ENCODE measurements at regions not wholly inside any gene's neighbourhood (a gene's known extent, or its start where the extent isn't known, plus 50 kb on each side); places are given as distances from the start of the nearest gene placed in this dataset.

DNA sequence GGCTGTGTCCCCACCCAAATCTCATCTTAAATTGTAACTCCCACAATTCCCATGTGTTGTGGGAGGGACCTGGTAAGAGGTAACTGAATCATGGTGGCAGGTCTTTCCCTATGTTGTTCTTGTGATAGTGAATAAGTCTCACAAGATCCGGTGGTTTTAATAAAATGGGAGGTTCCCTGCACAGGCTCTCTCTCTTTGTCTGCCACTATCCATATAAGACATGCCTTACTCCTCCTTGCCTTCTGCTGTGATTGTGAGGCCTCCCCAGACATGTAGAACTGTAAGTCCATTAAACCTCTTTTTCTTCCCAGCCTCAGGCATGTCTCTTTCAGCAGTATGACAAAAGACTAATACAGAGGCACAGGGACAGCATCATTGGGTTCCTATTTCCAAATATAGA lies 381.2 kb downstream of the SFMBT2 start:
- TF ChIP-seq, protein P1, sequence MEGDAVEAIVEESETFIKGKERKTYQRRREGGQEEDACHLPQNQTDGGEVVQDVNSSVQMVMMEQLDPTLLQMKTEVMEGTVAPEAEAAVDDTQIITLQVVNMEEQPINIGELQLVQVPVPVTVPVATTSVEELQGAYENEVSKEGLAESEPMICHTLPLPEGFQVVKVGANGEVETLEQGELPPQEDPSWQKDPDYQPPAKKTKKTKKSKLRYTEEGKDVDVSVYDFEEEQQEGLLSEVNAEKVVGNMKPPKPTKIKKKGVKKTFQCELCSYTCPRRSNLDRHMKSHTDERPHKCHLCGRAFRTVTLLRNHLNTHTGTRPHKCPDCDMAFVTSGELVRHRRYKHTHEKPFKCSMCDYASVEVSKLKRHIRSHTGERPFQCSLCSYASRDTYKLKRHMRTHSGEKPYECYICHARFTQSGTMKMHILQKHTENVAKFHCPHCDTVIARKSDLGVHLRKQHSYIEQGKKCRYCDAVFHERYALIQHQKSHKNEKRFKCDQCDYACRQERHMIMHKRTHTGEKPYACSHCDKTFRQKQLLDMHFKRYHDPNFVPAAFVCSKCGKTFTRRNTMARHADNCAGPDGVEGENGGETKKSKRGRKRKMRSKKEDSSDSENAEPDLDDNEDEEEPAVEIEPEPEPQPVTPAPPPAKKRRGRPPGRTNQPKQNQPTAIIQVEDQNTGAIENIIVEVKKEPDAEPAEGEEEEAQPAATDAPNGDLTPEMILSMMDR (IDR thresholded peaks at IDR 0.05): no peak
- no peak for TF ChIP-seq POLR2A (IDR thresholded peaks at IDR 0.05)
